GM10248 (cell line): ENCODE measurements at regions not wholly inside any gene's neighbourhood (a gene's known extent, or its start where the extent isn't known, plus 50 kb on each side); places are given as distances from the start of the nearest gene placed in this dataset.
"Not testable (repeated sequence)": the region's sequence is repeated elsewhere in the genome, so short reads cannot be mapped to it uniquely, and the experiment has no call there.

Experiments
- CTCF ChIA-PET: fragments of 300-600 bp; sonication (Branson Sonifier 250); formaldehyde crosslinking; extraction: SDS; loops from one replicate; lab custom pipeline; 2021; ENCODE audit warnings: antibody characterized with exemption; lab: Yijun Ruan, JAX
- POLR2A ChIA-PET: fragments of 350-650 bp; sonication (Branson Sonifier 250); formaldehyde crosslinking; extraction: SDS; loops from one replicate; lab custom pipeline; 2020; ENCODE audit warnings: antibody characterized with exemption; lab: Yijun Ruan, JAX
- DNase-seq: peaks from one replicate; pipeline ENCODE4 v3.0.0; 2012; ENCODE audit errors: extremely low spot score
- CTCF ChIP-seq: IDR thresholded peaks from 2 replicates; pipeline ENCODE4 v1.5.1; 2012; ENCODE audit warnings: mild to moderate bottlenecking, low read depth; ENCODE audit errors: extremely low read depth, missing control alignments, control extremely low read depth

GRCh38 chr14:30058401-30058800 lies 130.8 kb upstream of the PRKD1 start:
- no peak for TF ChIP-seq CTCF
- ChIA-PET POLR2A (no interaction called here), CTCF (no interaction called here)
- no peak for DNase-seq

GRCh38 chr14:30063746-30064145 lies 136.1 kb upstream of the PRKD1 start:
- DNase-seq, result no peak
- no peak for TF ChIP-seq CTCF
- CTCF ChIA-PET, result no interaction called here
- POLR2A ChIA-PET, result no interaction called here

- ChIA-PET POLR2A (no interaction called here), CTCF (no interaction called here)
- no peak for TF ChIP-seq CTCF
- no peak for DNase-seq
Observed at GRCh38 chr14:30064454-30064853, 136.8 kb upstream of the PRKD1 start.

- CTCF ChIA-PET, result interaction anchor here (1.0 kb wide), 1 partner anchor 214 kb away, joined by 3 read pairs; no protein-coding TSS in a partner anchor
- POLR2A ChIA-PET, result no interaction called here
Observed at GRCh38 chr14:30069536-30069935, 141.9 kb upstream of the PRKD1 start.

GRCh38 chr14:30072454-30072853 lies 144.8 kb upstream of the PRKD1 start:
- POLR2A ChIA-PET, DNase-seq, CTCF ChIA-PET: not testable (repeated sequence)

More at GRCh38 chr14:30069536-30069935, 141.9 kb upstream of the PRKD1 start:
- DNase-seq, result no peak
- no peak for TF ChIP-seq CTCF

- CTCF ChIA-PET, result no interaction called here
- DNase-seq, result no peak
- POLR2A ChIA-PET, result no interaction called here
- TF ChIP-seq CTCF, result no peak
Observed at GRCh38 chr14:30077946-30078345, 150.3 kb upstream of the PRKD1 start.

GRCh38 chr14:30078811-30079402 lies 151.3 kb upstream of the PRKD1 start:
- DNase-seq, result no peak
- CTCF ChIA-PET, result interaction anchor here (1.1 kb wide), 1 partner anchor 15 kb away, joined by 4 read pairs; no protein-coding TSS in a partner anchor
- TF ChIP-seq CTCF, result no peak
- POLR2A ChIA-PET, result no interaction called here
